Hepatocyte (in vitro differentiated cells): ENCODE measurements at regions not wholly inside any gene's neighbourhood (a gene's known extent, or its start where the extent isn't known, plus 50 kb on each side); places are given as distances from the start of the nearest gene placed in this dataset.

Source experiments
- EZH2phosphoT487 ChIP-seq: fragments of 200-600 bp; sonication (generic); IDR thresholded peaks from one replicate; pipeline ENCODE4 v1.6.1; 2018; ENCODE audit warnings: antibody characterized with exemption, mild to moderate bottlenecking, low read depth, moderate library complexity; ENCODE audit not compliant: unreplicated experiment, severe bottlenecking
- TF ChIP-seq, protein P1 (sequence below): fragments of 200-600 bp; sonication (generic); IDR thresholded peaks from 2 replicates; pipeline ENCODE4 v1.5.1; 2016; ENCODE audit warnings: antibody characterized with exemption, mild to moderate bottlenecking; ENCODE audit not compliant: poor library complexity

DNA sequence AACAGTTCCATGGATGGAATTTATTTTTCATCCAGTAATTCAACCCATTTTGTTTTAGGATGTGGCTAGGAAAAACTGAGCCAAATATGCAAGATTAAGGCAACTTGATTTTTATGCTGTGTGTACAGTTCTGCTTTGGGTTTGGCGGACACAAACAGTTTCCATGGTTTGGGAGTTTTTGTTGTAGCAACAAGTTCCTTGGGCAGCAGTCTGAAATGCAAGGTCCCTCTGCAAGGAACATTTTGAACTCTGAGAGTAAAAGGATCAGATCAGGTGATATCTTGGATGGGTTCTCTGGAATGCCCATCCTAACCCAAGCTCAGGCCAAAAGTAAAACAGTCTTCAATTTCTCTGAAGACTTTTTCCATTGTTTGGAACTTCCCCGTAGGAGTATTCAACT lies 161.2 kb downstream of the TMX1 start:
- TF ChIP-seq, protein P1, sequence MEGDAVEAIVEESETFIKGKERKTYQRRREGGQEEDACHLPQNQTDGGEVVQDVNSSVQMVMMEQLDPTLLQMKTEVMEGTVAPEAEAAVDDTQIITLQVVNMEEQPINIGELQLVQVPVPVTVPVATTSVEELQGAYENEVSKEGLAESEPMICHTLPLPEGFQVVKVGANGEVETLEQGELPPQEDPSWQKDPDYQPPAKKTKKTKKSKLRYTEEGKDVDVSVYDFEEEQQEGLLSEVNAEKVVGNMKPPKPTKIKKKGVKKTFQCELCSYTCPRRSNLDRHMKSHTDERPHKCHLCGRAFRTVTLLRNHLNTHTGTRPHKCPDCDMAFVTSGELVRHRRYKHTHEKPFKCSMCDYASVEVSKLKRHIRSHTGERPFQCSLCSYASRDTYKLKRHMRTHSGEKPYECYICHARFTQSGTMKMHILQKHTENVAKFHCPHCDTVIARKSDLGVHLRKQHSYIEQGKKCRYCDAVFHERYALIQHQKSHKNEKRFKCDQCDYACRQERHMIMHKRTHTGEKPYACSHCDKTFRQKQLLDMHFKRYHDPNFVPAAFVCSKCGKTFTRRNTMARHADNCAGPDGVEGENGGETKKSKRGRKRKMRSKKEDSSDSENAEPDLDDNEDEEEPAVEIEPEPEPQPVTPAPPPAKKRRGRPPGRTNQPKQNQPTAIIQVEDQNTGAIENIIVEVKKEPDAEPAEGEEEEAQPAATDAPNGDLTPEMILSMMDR = no peak
- TF ChIP-seq EZH2phosphoT487 = no peak
